AG04449 (cell line): ENCODE measurements at regions not wholly inside any gene's neighbourhood (a gene's known extent, or its start where the extent isn't known, plus 50 kb on each side); places are given as distances from the start of the nearest gene placed in this dataset.

Experiments used
- CTCF ChIA-PET: fragments of 350-600 bp; formaldehyde crosslinking; extraction: SDS; loops from one replicate; lab custom pipeline; 2021; ENCODE audit warnings: antibody characterized with exemption; lab: Yijun Ruan, JAX
- POLR2A ChIA-PET: fragments of 400-600, 350-600 bp; formaldehyde crosslinking; extraction: SDS; loops from one replicate; lab custom pipeline; 2020; ENCODE audit warnings: antibody characterized with exemption, inconsistent platforms; lab: Yijun Ruan, JAX
- DNase-seq: peaks from one replicate; pipeline ENCODE4 v3.0.0-alpha.2; 2010; ENCODE audit warnings: low read depth, low spot score
- H3K4me3 ChIP-seq: 2 replicates; pipeline ENCODE4 v1.5.1; 2011; ENCODE audit warnings: low read depth, mild to moderate bottlenecking, control low read depth, low read length
- TF ChIP-seq, protein P1 (sequence below): IDR thresholded peaks from one replicate; pipeline ENCODE4 v1.5.1; 2011; ENCODE audit warnings: mild to moderate bottlenecking, moderate library complexity, low read length, control low read depth, inconsistent platforms; ENCODE audit not compliant: insufficient read depth; ENCODE audit errors: missing control alignments

DNA sequence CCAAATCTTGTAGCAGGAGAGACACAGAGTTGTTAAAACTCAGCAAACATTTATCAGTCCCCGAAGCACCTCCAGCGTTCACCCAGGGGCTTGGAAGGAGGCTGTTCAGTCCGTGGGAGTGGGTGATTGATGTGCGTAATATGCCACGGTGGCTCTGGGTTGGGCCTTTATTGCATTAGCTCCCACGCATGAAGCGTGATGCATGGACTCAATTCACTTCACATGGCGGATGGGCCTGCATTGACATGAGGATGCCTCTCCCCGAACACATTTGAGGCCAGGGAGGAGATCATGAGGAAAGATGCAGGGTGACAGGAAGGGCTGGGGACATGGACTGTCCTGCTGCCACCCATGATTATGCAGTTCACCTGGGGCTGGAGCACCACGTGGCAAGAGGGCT, 126.5 kb downstream of the FAM43A start:
- H3K4me3 ChIP-seq: no peak overlapping the region
- POLR2A ChIA-PET: interaction anchor here (0.6 kb wide), 1 partner anchor 334 kb away, joined by 3 read pairs; no protein-coding TSS in a partner anchor
- CTCF ChIA-PET: no interaction called here
- no peak for DNase-seq
- TF ChIP-seq, protein P1, sequence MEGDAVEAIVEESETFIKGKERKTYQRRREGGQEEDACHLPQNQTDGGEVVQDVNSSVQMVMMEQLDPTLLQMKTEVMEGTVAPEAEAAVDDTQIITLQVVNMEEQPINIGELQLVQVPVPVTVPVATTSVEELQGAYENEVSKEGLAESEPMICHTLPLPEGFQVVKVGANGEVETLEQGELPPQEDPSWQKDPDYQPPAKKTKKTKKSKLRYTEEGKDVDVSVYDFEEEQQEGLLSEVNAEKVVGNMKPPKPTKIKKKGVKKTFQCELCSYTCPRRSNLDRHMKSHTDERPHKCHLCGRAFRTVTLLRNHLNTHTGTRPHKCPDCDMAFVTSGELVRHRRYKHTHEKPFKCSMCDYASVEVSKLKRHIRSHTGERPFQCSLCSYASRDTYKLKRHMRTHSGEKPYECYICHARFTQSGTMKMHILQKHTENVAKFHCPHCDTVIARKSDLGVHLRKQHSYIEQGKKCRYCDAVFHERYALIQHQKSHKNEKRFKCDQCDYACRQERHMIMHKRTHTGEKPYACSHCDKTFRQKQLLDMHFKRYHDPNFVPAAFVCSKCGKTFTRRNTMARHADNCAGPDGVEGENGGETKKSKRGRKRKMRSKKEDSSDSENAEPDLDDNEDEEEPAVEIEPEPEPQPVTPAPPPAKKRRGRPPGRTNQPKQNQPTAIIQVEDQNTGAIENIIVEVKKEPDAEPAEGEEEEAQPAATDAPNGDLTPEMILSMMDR: no peak

DNA sequence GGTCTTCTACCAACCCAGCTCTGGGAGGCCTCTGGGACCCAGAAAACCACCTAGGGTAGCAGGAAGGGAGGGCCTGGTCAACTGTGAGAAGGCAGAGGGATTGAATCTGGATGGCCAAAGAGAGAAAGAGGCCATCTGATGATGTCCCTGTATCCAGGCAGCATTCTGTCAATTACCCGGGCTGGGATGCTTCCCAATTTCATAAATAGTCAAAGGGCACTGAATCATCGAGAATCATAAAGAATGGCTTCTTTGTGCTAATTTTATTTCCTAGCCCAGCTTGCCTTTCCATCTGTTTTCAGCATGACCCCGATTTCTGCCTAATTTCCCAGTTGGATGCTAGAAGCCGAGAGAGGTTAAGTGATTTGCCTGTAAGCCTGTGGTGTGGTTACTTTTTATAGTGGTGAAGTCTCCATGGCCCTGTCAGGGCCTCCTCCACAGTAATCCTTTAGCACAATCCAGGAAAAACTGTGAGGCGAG, 129.2 kb downstream of the FAM43A start:
- POLR2A ChIA-PET: interaction anchor here (0.6 kb wide), 1 partner anchor 57 kb away, joined by 3 read pairs; no protein-coding TSS in a partner anchor
- no peak for DNase-seq
- H3K4me3 ChIP-seq: no peak overlapping the region
- TF ChIP-seq, protein P1: no peak
- CTCF ChIA-PET: no interaction called here

- POLR2A ChIA-PET: no interaction called here
- H3K4me3 ChIP-seq: no peak overlapping the region
- TF ChIP-seq, protein P1: no peak
- no peak for DNase-seq
- CTCF ChIA-PET: no interaction called here
Observed at GRCh38 chr3:194816748-194817591, 131.3 kb downstream of the FAM43A start.

- no peak for DNase-seq
- no peak overlapping the region for H3K4me3 ChIP-seq
- ChIA-PET POLR2A (no interaction called here), CTCF (no interaction called here)
- TF ChIP-seq, protein P1: no peak
Observed at GRCh38 chr3:194817592-194817930, 131.9 kb downstream of the FAM43A start.

DNA sequence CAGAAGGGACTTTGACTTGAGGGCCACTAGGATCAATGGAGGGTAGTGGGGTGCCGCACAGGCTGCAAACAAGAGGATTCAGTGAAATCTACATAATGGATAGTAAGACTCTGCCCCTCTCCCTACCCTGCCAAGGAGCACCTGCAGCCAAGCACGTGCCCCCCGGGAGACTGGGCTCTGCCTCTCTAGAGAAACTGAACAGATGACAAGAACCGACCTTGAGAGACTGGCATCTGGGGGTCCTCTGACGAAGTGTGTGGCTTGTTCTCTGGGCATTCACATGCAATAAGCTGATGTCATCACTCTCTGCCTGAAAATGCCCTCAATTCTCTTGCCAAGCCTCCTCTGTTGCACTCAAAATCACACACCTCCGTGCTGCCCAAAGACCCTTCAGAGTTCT, 132.3 kb downstream of the FAM43A start:
- no peak for DNase-seq
- CTCF ChIA-PET: no interaction called here
- TF ChIP-seq, protein P1: no peak
- H3K4me3 ChIP-seq: no peak overlapping the region
- POLR2A ChIA-PET: no interaction called here

DNA sequence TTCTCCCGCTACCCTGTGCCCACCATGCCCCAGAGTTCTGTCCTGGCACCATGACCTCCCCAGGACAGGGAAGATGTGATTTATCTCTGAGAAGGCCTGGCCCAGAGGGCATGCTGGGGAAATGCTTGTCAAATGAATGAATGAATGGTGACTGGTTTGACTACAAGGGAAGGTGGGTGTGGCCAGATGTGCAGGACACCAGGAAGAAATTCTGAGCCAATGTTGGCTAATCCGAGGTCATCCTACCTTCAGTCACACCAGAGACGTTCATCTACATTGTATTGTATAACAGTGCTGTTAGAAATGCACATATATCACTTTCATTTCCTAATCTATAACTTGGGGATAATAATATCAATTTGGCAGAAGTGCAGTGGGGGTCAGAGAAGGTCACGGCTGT, 138.4 kb downstream of the FAM43A start:
- TF ChIP-seq, protein P1: no peak
- ChIA-PET POLR2A (no interaction called here), CTCF (no interaction called here)
- DNase-seq: no peak
- H3K4me3 ChIP-seq: no peak overlapping the region
